GM10266 (cell line): ENCODE measurements at regions not wholly inside any gene's neighbourhood (a gene's known extent, or its start where the extent isn't known, plus 50 kb on each side); places are given as distances from the start of the nearest gene placed in this dataset.

ENCODE experiments used
- DNase-seq: peaks from one replicate; pipeline ENCODE4 v3.0.0; 2012; ENCODE audit errors: extremely low spot score
- CTCF ChIP-seq: IDR thresholded peaks from 2 replicates; pipeline ENCODE4 v1.5.1; 2012; ENCODE audit warnings: mild to moderate bottlenecking, low read depth; ENCODE audit not compliant: control insufficient read depth, insufficient read depth; ENCODE audit errors: missing control alignments

GRCh38 chr2:5367321-5367720 lies 324.9 kb upstream of the SOX11 start:
- TF ChIP-seq CTCF, result no peak
- no peak for DNase-seq

DNA sequence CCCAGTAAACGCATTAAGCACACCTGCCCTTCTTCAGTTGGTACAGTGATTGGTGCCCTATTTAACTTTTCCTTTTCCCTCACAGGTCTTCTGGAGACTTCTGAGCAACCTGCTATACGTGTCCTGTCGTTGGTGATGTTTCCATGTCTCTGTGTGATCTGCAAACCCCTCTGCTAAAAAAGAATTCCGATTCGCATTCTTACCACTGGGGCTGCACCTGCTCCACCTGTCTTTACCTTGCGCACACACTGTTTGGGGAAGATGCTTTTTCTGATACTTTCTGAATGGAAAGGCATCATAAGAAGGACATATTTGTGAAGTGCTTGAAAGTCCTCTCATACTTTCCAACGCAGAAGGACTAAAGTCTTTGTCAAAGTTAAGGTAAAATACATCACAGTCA lies 323.9 kb upstream of the SOX11 start:
- TF ChIP-seq CTCF, result no peak
- DNase-seq, result no peak

DNA sequence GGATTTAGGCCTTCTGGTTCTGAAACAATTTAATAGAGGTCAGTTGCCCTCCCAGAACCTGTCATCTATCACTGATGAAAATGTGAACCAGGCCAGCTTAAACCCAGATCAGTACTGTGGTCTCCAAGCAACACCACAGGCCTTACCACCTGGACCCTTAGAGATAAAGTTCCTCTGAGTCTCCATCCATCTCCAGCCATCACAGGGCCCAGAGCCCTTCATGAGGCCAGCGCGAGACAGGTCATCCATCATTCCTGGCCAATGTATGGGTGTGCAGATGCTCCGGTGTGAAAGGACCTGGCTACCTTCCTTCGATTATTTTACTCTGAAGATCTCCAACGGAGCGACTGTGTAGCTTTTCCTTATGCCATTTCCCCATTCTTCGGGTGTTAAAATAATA lies 322.7 kb upstream of the SOX11 start:
- TF ChIP-seq CTCF, result no peak
- DNase-seq, result no peak

DNA sequence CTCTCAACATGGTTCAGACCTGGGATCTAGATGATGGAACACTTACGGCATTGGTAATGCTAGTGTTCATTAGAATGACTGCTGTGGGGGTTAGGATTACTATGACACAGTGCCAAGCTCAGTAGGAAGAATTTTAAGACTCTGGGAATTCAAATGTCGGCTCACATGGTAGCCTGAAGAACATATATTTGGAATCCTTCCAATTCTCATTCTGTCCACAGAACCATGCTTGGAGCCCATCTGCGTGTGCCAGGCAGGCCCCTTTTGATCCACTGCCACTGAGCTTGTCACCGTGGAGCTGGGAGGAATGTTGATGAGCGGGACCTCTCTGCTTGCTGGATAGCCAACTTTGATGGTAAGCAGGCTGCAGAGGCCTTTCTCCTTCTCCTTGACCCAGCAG lies 322.0 kb upstream of the SOX11 start:
- DNase-seq, result no peak
- TF ChIP-seq CTCF, result no peak

DNA sequence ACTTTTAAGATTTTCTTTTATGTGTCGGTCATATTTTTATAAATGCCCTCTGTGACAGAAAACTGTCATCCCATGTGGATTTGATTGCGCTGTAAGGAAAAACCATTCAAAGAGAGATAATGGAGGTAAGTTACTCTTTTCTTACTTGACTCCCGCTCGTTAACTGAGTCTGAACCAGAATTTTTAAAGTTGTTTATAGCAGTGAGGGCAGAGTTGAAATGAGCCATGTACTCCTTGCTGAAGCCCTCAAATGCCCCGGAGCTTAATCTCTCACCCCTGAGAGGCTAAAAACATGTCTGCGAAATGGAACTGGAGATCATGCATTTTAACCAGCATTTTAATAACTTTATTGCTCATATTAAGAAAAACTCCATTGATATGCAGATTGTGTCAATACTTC lies 320.0 kb upstream of the SOX11 start:
- no peak for TF ChIP-seq CTCF
- DNase-seq, result no peak

DNA sequence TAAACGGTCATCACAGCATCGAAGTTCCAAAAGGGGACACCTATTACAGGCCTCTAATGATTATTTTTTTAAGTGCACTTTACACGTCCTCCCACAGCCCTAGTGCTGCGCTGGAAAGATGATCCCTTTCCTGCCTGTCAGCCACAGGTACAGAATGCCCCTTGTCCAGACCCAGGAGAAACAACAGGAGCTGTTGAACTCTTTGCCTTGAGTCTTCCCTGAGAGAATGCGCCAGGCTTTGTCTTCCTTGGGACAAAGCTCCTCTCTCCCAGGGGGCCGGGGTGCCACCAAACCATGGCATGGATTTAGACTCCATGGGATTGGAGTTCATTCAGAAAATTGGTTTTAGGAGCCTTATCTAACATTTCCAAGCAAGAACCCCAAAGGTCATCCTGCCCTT lies 319.0 kb upstream of the SOX11 start:
- DNase-seq, result no peak
- no peak for TF ChIP-seq CTCF

GRCh38 chr2:5374762-5375161 lies 317.4 kb upstream of the SOX11 start:
- DNase-seq, result no peak
- no peak for TF ChIP-seq CTCF

- no peak for DNase-seq
Measured at GRCh38 chr2:5377323-5377722, 314.9 kb upstream of the SOX11 start.

More at GRCh38 chr2:5377323-5377722, 314.9 kb upstream of the SOX11 start:
- TF ChIP-seq CTCF, result no peak
